ENCODE measurements at regions not wholly inside any gene's neighbourhood (a gene's known extent, or its start where the extent isn't known, plus 50 kb on each side); places are given as distances from the start of the nearest gene placed in this dataset.
"Not testable (repeated sequence)": the region's sequence is repeated elsewhere in the genome, so short reads cannot be mapped to it uniquely, and the experiment has no call there.

- DNase-seq: no peak
- no peaks in the 10 kb centered on the region for H3K36me3 Mint-ChIP-seq (ENCODE audit: low read depth)
- H3K27ac Mint-ChIP-seq: no peak overlapping the region
- no peaks in the 10 kb centered on the region for H3K9me3 Mint-ChIP-seq
- no peak overlapping the region for H3K4me3 Mint-ChIP-seq
- peaks cover 16% of the 10 kb centered on the region for H3K27me3 Mint-ChIP-seq
- peaks cover 16% of the 10 kb centered on the region for H3K4me1 Mint-ChIP-seq (ENCODE audit: low read depth)
These were observed 336.5 kb downstream of the RRAGC start for GRCh38 chr1:38522915-38523567.

- H3K4me3 Mint-ChIP-seq: no peak overlapping the region
- no peaks in the 10 kb centered on the region for H3K27me3 Mint-ChIP-seq
- no peaks in the 10 kb centered on the region for H3K9me3 Mint-ChIP-seq
- DNase-seq: no peak
- H3K36me3 Mint-ChIP-seq (ENCODE audit: low read depth): no peaks in the 10 kb centered on the region
- H3K27ac Mint-ChIP-seq: no peak overlapping the region
- no peaks in the 10 kb centered on the region for H3K4me1 Mint-ChIP-seq (ENCODE audit: low read depth)
These were observed 343.0 kb downstream of the RRAGC start for GRCh38 chr1:38516560-38516959.

GRCh38 chr1:38512789-38513188 lies 346.8 kb downstream of the RRAGC start:
- peaks cover 21% of the 10 kb centered on the region for H3K27me3 Mint-ChIP-seq

GRCh38 chr1:38512024-38512767 lies 347.4 kb downstream of the RRAGC start:
- no peak for DNase-seq
- Mint-ChIP-seq H3K4me3 (no peak overlapping the region), H3K4me1 (ENCODE audit: low read depth) (no peaks in the 10 kb centered on the region), H3K27ac (no peak overlapping the region), H3K36me3 (ENCODE audit: low read depth) (no peaks in the 10 kb centered on the region), H3K9me3 (no peaks in the 10 kb centered on the region), H3K27me3 (peaks cover 21% of the 10 kb centered on the region)

More at GRCh38 chr1:38512789-38513188, 346.8 kb downstream of the RRAGC start:
- Mint-ChIP-seq H3K4me3 (no peak overlapping the region), H3K4me1 (ENCODE audit: low read depth) (no peaks in the 10 kb centered on the region), H3K27ac (no peak overlapping the region), H3K36me3 (ENCODE audit: low read depth) (no peaks in the 10 kb centered on the region), H3K9me3 (no peaks in the 10 kb centered on the region)
- no peak for DNase-seq

GRCh38 chr1:38508232-38508631 lies 351.3 kb downstream of the RRAGC start:
- Mint-ChIP-seq H3K4me3 (no peak overlapping the region), H3K27ac (no peak overlapping the region), H3K36me3 (ENCODE audit: low read depth) (no peaks in the 10 kb centered on the region), H3K4me1 (ENCODE audit: low read depth) (no peaks in the 10 kb centered on the region), H3K27me3 (peaks cover 40% of the 10 kb centered on the region), H3K9me3 (no peaks in the 10 kb centered on the region)
- no peak for DNase-seq

- Mint-ChIP-seq H3K4me3 (no peak overlapping the region), H3K9me3 (no peaks in the 10 kb centered on the region), H3K4me1 (ENCODE audit: low read depth) (no peaks in the 10 kb centered on the region), H3K27ac (no peak overlapping the region), H3K36me3 (ENCODE audit: low read depth) (no peaks in the 10 kb centered on the region), H3K27me3 (peaks cover 40% of the 10 kb centered on the region)
- no peak for DNase-seq
These were observed 352.0 kb downstream of the RRAGC start for GRCh38 chr1:38507563-38507962.

GRCh38 chr1:38505944-38506343 lies 353.6 kb downstream of the RRAGC start:
- Mint-ChIP-seq H3K27me3 (peaks cover 37% of the 10 kb centered on the region), H3K9me3 (no peaks in the 10 kb centered on the region), H3K36me3 (ENCODE audit: low read depth) (no peaks in the 10 kb centered on the region), H3K27ac (no peak overlapping the region), H3K4me3 (no peak overlapping the region), H3K4me1 (ENCODE audit: low read depth) (no peaks in the 10 kb centered on the region)
- no peak for DNase-seq

GRCh38 chr1:38502758-38503157 lies 356.8 kb downstream of the RRAGC start:
- H3K36me3 Mint-ChIP-seq (ENCODE audit: low read depth): no peaks in the 10 kb centered on the region
- H3K9me3 Mint-ChIP-seq: no peaks in the 10 kb centered on the region
- no peaks in the 10 kb centered on the region for H3K4me1 Mint-ChIP-seq (ENCODE audit: low read depth)
- H3K27me3 Mint-ChIP-seq: peaks cover 31% of the 10 kb centered on the region
- DNase-seq: no peak
- no peak overlapping the region for H3K27ac Mint-ChIP-seq
- H3K4me3 Mint-ChIP-seq: no peak overlapping the region

GRCh38 chr1:38500891-38501290 lies 358.7 kb downstream of the RRAGC start:
- no peak overlapping the region for H3K27ac Mint-ChIP-seq
- H3K27me3 Mint-ChIP-seq: peaks cover 22% of the 10 kb centered on the region
- H3K4me3 Mint-ChIP-seq: no peak overlapping the region
- no peaks in the 10 kb centered on the region for H3K36me3 Mint-ChIP-seq (ENCODE audit: low read depth)
- DNase-seq: no peak
- no peaks in the 10 kb centered on the region for H3K9me3 Mint-ChIP-seq
- no peaks in the 10 kb centered on the region for H3K4me1 Mint-ChIP-seq (ENCODE audit: low read depth)

GRCh38 chr1:38500352-38500751 lies 359.2 kb downstream of the RRAGC start:
- H3K4me3 Mint-ChIP-seq: no peak overlapping the region
- DNase-seq: no peak
- no peaks in the 10 kb centered on the region for H3K36me3 Mint-ChIP-seq (ENCODE audit: low read depth)
- H3K9me3 Mint-ChIP-seq: no peaks in the 10 kb centered on the region
- H3K27ac Mint-ChIP-seq: no peak overlapping the region
- H3K4me1 Mint-ChIP-seq (ENCODE audit: low read depth): no peaks in the 10 kb centered on the region
- H3K27me3 Mint-ChIP-seq: peaks cover 20% of the 10 kb centered on the region

- Mint-ChIP-seq H3K27ac (no peak overlapping the region), H3K27me3 (peaks cover 11% of the 10 kb centered on the region), H3K9me3 (no peaks in the 10 kb centered on the region), H3K36me3 (ENCODE audit: low read depth) (no peaks in the 10 kb centered on the region), H3K4me3 (no peak overlapping the region), H3K4me1 (ENCODE audit: low read depth) (no peaks in the 10 kb centered on the region)
- no peak for DNase-seq
These were observed 360.9 kb downstream of the RRAGC start for GRCh38 chr1:38498686-38499085.

- Mint-ChIP-seq H3K4me1 (ENCODE audit: low read depth) (no peaks in the 10 kb centered on the region), H3K27me3 (peaks cover 11% of the 10 kb centered on the region), H3K27ac (no peak overlapping the region), H3K9me3 (no peaks in the 10 kb centered on the region), H3K36me3 (ENCODE audit: low read depth) (no peaks in the 10 kb centered on the region), H3K4me3 (no peak overlapping the region)
- no peak for DNase-seq
These were observed 361.5 kb downstream of the RRAGC start for GRCh38 chr1:38497921-38498656.

GRCh38 chr1:38493306-38493705 lies 366.3 kb downstream of the RRAGC start:
- H3K9me3 Mint-ChIP-seq; H3K4me3 Mint-ChIP-seq; DNase-seq; H3K36me3 Mint-ChIP-seq (ENCODE audit: low read depth); H3K27ac Mint-ChIP-seq; H3K4me1 Mint-ChIP-seq (ENCODE audit: low read depth): not testable (repeated sequence)
- peaks cover 14% of the 10 kb centered on the region for H3K27me3 Mint-ChIP-seq

GRCh38 chr1:38489844-38490270 lies 369.7 kb downstream of the RRAGC start:
- Mint-ChIP-seq H3K27me3 (peaks cover 24% of the 10 kb centered on the region), H3K4me1 (ENCODE audit: low read depth) (no peaks in the 10 kb centered on the region), H3K27ac (no peak overlapping the region), H3K4me3 (no peak overlapping the region), H3K36me3 (ENCODE audit: low read depth) (no peaks in the 10 kb centered on the region), H3K9me3 (no peaks in the 10 kb centered on the region)
- peak; percentile 69 for DNase-seq

All from activated T-cell treated with anti-CD3 and anti-CD28 coated beads, Interleukin-2, amount 50 U/mL, for 24 hours (primary cell).